ENCODE measurements at regions not wholly inside any gene's neighbourhood (a gene's known extent, or its start where the extent isn't known, plus 50 kb on each side); places are given as distances from the start of the nearest gene placed in this dataset.

DNA sequence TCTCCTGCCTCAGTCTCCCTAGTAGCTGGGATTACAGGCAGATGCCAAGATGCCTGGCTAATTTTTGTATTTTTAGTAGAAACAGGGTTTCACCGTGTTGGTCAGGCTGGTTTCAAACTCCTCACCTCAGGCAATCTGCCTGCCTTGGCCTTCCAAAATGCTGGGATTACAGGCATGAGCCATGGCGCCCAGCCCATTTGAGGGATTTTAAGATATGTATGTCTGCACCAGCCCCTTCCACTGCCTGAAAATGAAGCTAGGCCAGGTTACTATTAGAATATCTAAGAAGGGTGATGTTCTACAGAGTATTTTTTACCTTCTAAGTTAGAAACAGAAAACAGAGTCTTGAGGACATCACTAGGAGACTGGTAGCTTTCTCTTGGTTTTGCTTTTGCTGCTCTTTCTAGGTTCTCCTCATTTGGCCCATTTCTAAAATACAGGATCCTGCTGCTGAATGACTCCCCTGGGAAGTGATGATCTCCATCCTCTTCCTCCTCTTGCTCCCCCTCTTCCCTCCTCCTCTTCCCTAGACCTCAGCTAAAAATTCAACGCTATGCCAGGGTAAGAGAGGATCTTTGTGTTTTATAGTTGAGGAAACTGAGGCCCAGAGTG is 118.5 kb downstream of the MYCN start:
- Histone ChIP-seq H3K79me1 (ENCODE audit: low read depth in 1 of 2, low read length in 2 of 2) (no peaks in the 10 kb centered on the region), H3K4me3 (ENCODE audit: insufficient read depth, low read depth, low read length) (no peak overlapping the region), H3K14ac (replicated peaks; ENCODE audit: low read depth, low read length) (no peak overlapping the region), H4K8ac (ENCODE audit: low read depth in 2 of 2, low read length in 2 of 2) (no peak overlapping the region), H3K4me1 (ENCODE audit: control insufficient read depth, insufficient read depth, low read length) (no peaks in the 10 kb centered on the region), H2AFZ (replicated peaks; ENCODE audit: low read length, poor library complexity) (no peak overlapping the region), H4K5ac (ENCODE audit: low read depth, low read length) (no peak overlapping the region), H4K91ac (ENCODE audit: insufficient read depth, low read depth, low read length) (no peak overlapping the region), H3K36me3 (ENCODE audit: control insufficient read depth, insufficient read depth, low read length) (no peaks in the 10 kb centered on the region), H4K20me1 (ENCODE audit: insufficient read depth, low read length) (no peaks in the 10 kb centered on the region), H3K23ac (ENCODE audit: low read depth, low read length) (no peak overlapping the region), H3K4me2 (ENCODE audit: low read depth, low read length) (no peak overlapping the region), H3K4ac (ENCODE audit: low read depth, low read length) (no peak overlapping the region), H3K18ac (ENCODE audit: low read depth, low read length) (no peak overlapping the region), H3K9ac (ENCODE audit: low read depth, low read length) (no peak overlapping the region), H2BK15ac (ENCODE audit: low read depth, low read length) (no peak overlapping the region), H3K27ac (ENCODE audit: insufficient read depth, low read length) (no peak overlapping the region), H2BK120ac (ENCODE audit: low read depth, low read length) (no peak overlapping the region), H3K9me1 (ENCODE audit: insufficient read depth, low read length) (no peaks in the 10 kb centered on the region), H3K56ac (ENCODE audit: extremely low read depth, insufficient read depth, low read length) (no peak overlapping the region), H3K27me3 (ENCODE audit: control insufficient read depth, insufficient read depth, low read length) (no peaks in the 10 kb centered on the region), H2BK20ac (ENCODE audit: low read depth, low read length) (no peak overlapping the region), H2BK5ac (ENCODE audit: low read depth, low read length, poor library complexity, severe bottlenecking) (no peak overlapping the region), H3K9me3 (ENCODE audit: control insufficient read depth, insufficient read depth, low read length) (peaks cover 27% of the 10 kb centered on the region), H2AK5ac (ENCODE audit: low read depth, low read length) (no peak overlapping the region), H2AK9ac (replicated peaks; ENCODE audit: low read depth, low read length, poor library complexity) (no peak overlapping the region)
- no TSS peak for BruUV-seq (replicated peaks)
- no CpG with 5 or more reads among the region's 3 CpGs for WGBS, 2 experiments (ENCODE audit: extremely low coverage in 2 of 2, insufficient read length in 1 of 2)
- in situ Hi-C loops (cut with MboI; ENCODE audit: low sequenced_read_pairs): no loop called here
- intact Hi-C loops (cut with micrococcal nuclease): no loop called here
- DNase-seq: no peak
- dilution Hi-C loops (cut with HindIII; ENCODE audit: low sequenced_read_pairs, unreplicated experiment): no loop called here
- TF ChIP-seq POLR2A (IDR thresholded peaks at IDR 0.05; ENCODE audit: low read depth, low read length): no peak
- TF ChIP-seq SMC3 (IDR thresholded peaks at IDR 0.05; ENCODE audit: low read depth, low read length): no peak
- TF ChIP-seq, protein P1, sequence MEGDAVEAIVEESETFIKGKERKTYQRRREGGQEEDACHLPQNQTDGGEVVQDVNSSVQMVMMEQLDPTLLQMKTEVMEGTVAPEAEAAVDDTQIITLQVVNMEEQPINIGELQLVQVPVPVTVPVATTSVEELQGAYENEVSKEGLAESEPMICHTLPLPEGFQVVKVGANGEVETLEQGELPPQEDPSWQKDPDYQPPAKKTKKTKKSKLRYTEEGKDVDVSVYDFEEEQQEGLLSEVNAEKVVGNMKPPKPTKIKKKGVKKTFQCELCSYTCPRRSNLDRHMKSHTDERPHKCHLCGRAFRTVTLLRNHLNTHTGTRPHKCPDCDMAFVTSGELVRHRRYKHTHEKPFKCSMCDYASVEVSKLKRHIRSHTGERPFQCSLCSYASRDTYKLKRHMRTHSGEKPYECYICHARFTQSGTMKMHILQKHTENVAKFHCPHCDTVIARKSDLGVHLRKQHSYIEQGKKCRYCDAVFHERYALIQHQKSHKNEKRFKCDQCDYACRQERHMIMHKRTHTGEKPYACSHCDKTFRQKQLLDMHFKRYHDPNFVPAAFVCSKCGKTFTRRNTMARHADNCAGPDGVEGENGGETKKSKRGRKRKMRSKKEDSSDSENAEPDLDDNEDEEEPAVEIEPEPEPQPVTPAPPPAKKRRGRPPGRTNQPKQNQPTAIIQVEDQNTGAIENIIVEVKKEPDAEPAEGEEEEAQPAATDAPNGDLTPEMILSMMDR (conservative IDR thresholded peaks at IDR 0.05; ENCODE audit: low read depth, low read length): no peak
- TF ChIP-seq CHD1 (IDR thresholded peaks at IDR 0.05; ENCODE audit: low read depth, low read length): no peak
- TF ChIP-seq MXI1 (IDR thresholded peaks at IDR 0.05; ENCODE audit: borderline replicate concordance, low read depth, low read length): no peak
- TF ChIP-seq BHLHE40 (IDR thresholded peaks at IDR 0.05; ENCODE audit: low read depth, low read length): no peak
- TF ChIP-seq, protein P2, sequence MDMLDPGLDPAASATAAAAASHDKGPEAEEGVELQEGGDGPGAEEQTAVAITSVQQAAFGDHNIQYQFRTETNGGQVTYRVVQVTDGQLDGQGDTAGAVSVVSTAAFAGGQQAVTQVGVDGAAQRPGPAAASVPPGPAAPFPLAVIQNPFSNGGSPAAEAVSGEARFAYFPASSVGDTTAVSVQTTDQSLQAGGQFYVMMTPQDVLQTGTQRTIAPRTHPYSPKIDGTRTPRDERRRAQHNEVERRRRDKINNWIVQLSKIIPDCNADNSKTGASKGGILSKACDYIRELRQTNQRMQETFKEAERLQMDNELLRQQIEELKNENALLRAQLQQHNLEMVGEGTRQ (IDR thresholded peaks at IDR 0.05; ENCODE audit: low read depth, low read length): no peak
- no peak for TF ChIP-seq CEBPB (IDR thresholded peaks at IDR 0.05; ENCODE audit: low read depth, low read length)
- TF ChIP-seq RFX5 (IDR thresholded peaks at IDR 0.05; ENCODE audit: low read depth, low read length): no peak
- TF ChIP-seq MAFK (IDR thresholded peaks at IDR 0.05; ENCODE audit: low read depth, low read length): no peak
- TF ChIP-seq MAZ (IDR thresholded peaks at IDR 0.05; ENCODE audit: borderline replicate concordance, low read depth, low read length): no peak
- no peak for TF ChIP-seq RAD21 (IDR thresholded peaks at IDR 0.05; ENCODE audit: low read length)
- TF ChIP-seq FOS (IDR thresholded peaks at IDR 0.05; ENCODE audit: low read depth, low read length): no peak
- ChIA-PET CTCF (interaction anchor here (0.6 kb wide), 1 partner anchor 11 kb away, joined by 3 read pairs; no protein-coding TSS in a partner anchor), POLR2A (ENCODE audit: unreplicated experiment) (no interaction called here)
- ATAC-seq (ENCODE audit: low read depth): no peak

All from IMR-90 (cell line).